ENCODE measurements at regions not wholly inside any gene's neighbourhood (a gene's known extent, or its start where the extent isn't known, plus 50 kb on each side); places are given as distances from the start of the nearest gene placed in this dataset.
"Not testable (repeated sequence)": the region's sequence is repeated elsewhere in the genome, so short reads cannot be mapped to it uniquely, and the experiment has no call there.

GRCh38 chr7:55743454-55743717 lies 119.2 kb downstream of the SEPTIN14 start:
- not testable (repeated sequence) for DNase-seq (ENCODE audit: low spot score)

GRCh38 chr7:55742651-55743453 lies 119.7 kb downstream of the SEPTIN14 start:
- not testable (repeated sequence) for DNase-seq (ENCODE audit: low spot score)

- not testable (repeated sequence) for DNase-seq (ENCODE audit: low spot score)
Observed at GRCh38 chr7:55741721-55742631, 120.6 kb downstream of the SEPTIN14 start.

GRCh38 chr7:55740633-55741250 lies 121.8 kb downstream of the SEPTIN14 start:
- DNase-seq (ENCODE audit: low spot score): not testable (repeated sequence)

- DNase-seq (ENCODE audit: low spot score): not testable (repeated sequence)
Observed at GRCh38 chr7:55740053-55740452, 122.5 kb downstream of the SEPTIN14 start.

- not testable (repeated sequence) for DNase-seq (ENCODE audit: low spot score)
Observed at GRCh38 chr7:55736641-55737221, 125.8 kb downstream of the SEPTIN14 start.

- no peak for DNase-seq (ENCODE audit: low spot score)
- TF ChIP-seq CTCF (IDR thresholded peaks at IDR 0.05; ENCODE audit: extremely low read depth, missing control alignments): no peak
Observed at GRCh38 chr7:55733241-55734140, 129.1 kb downstream of the SEPTIN14 start.

- TF ChIP-seq CTCF (IDR thresholded peaks at IDR 0.05; ENCODE audit: extremely low read depth, missing control alignments): no peak
- no peak for DNase-seq (ENCODE audit: low spot score)
Observed at GRCh38 chr7:55731931-55732330, 130.6 kb downstream of the SEPTIN14 start.

GRCh38 chr7:55730197-55730596 lies 132.4 kb downstream of the SEPTIN14 start:
- no peak for DNase-seq (ENCODE audit: low spot score)
- no peak for TF ChIP-seq CTCF (IDR thresholded peaks at IDR 0.05; ENCODE audit: extremely low read depth, missing control alignments)

GRCh38 chr7:55723621-55723941 lies 139.0 kb downstream of the SEPTIN14 start:
- no peak for TF ChIP-seq CTCF (IDR thresholded peaks at IDR 0.05; ENCODE audit: extremely low read depth, missing control alignments)
- DNase-seq (ENCODE audit: low spot score): no peak

- DNase-seq (ENCODE audit: low spot score): not testable (repeated sequence)
Observed at GRCh38 chr7:55722874-55723620, 139.5 kb downstream of the SEPTIN14 start.

- DNase-seq (ENCODE audit: low spot score): not testable (repeated sequence)
Observed at GRCh38 chr7:55721004-55721403, 141.5 kb downstream of the SEPTIN14 start.

GRCh38 chr7:55715247-55715867 lies 143.1 kb upstream of the VOPP1 start:
- DNase-seq (ENCODE audit: low spot score): not testable (repeated sequence)
